ENCODE measurements at regions not wholly inside any gene's neighbourhood (a gene's known extent, or its start where the extent isn't known, plus 50 kb on each side); places are given as distances from the start of the nearest gene placed in this dataset.
"Not testable (repeated sequence)": the region's sequence is repeated elsewhere in the genome, so short reads cannot be mapped to it uniquely, and the experiment has no call there.

GRCh38 chr6:120274547-120274946 is 925.0 kb upstream of the MAN1A1 start:
- DNase-seq (no peak), ATAC-seq (no peak)
- H3K36me3 ChIP-seq = no peaks in the 10 kb centered on the region
- TF ChIP-seq POLR2A (IDR thresholded peaks at IDR 0.05) (no peak), CTCF (IDR thresholded peaks at IDR 0.05) (no peak)
- peaks cover 0 to 3% (median 0%) of the 10 kb centered on the region in 12 donors for H3K4me1 ChIP-seq
- H3K27ac ChIP-seq = no peak overlapping the region
- 65 to 80% (median 71%) methylated on average over 2 of the region's 2 CpGs for WGBS, 4 donors
- intact Hi-C loops (cut with DNase I) = no loop called here
- no peak overlapping the region for H3K4me3 ChIP-seq
- peaks cover 0 to 8% (median 0%) of the 10 kb centered on the region in 12 donors for H3K9me3 ChIP-seq
- no peaks in the 10 kb centered on the region for H3K27me3 ChIP-seq

DNA sequence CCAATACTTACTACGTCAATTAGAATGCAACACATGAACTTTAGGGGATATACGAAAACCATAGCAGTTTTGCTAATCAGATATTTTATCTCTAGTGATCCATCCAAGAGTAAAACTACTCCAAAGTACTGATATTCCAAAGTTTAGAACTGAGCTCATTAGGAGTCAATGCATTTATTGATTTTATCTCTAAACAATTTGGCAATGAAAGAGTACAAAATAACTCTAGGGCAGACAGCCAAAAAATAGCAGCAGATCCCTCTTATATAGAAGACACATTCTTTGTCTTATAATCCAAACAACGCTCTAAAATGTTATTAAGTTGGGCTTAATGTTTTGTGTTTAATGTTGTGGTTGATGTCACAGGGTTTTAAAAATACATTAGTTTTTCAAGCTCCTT is 923.9 kb upstream of the MAN1A1 start:
- WGBS, 4 donors = 76 to 83% (median 79%) methylated on average over 3 of the region's 3 CpGs
- TF ChIP-seq POLR2A (IDR thresholded peaks at IDR 0.05) (no peak), CTCF (IDR thresholded peaks at IDR 0.05) (no peak)
- peaks cover 0 to 8% (median 0%) of the 10 kb centered on the region in 12 donors for H3K9me3 ChIP-seq
- peaks cover 0 to 3% (median 0%) of the 10 kb centered on the region in 12 donors for H3K4me1 ChIP-seq
- no peaks in the 10 kb centered on the region for H3K36me3 ChIP-seq
- DNase-seq (no peak), ATAC-seq (no peak)
- H3K27me3 ChIP-seq = no peaks in the 10 kb centered on the region
- H3K27ac ChIP-seq = no peak overlapping the region
- intact Hi-C loops (cut with DNase I) = no loop called here
- H3K4me3 ChIP-seq = no peak overlapping the region

DNA sequence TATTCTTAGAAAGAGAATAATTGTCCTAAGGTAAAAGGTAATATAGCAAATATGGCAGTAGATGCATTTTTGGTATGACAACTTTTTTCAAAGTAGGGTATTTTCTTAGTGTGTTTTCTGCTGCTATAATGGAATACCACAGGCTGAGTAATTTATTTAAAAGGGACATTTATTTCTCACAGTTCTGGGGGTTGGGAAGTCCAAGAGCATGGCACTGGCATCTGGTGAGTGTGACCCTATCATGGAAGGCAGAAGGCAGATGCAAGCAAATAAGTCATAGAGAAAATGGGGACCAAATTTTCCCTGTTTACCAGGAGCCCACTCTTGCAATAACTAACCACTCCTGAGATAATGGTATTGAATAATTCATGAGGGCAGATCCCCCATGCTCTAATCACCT is 922.5 kb upstream of the MAN1A1 start:
- ATAC-seq = no peak
- no peak for DNase-seq

DNA sequence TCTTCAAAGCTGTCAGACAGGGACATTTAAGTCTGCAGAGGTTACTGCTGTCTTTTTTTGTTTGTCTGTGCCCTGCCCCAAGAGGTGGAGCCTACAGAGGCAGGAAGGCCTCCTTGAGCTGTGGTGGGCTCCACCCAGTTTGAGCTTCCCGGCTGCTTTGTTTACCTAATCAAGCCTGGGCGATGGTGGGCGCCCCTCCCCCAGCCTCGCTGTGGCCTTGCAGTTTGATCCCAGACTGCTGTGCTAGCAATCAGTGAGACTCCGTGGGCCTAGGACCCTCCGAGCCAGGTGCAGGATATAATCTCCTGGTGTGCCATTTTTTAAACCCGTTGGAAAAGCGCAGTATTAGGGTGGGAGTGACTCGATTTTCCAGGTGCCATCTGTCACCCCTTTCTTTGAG is 918.7 kb upstream of the MAN1A1 start:
- H3K27ac ChIP-seq; DNase-seq; H3K4me3 ChIP-seq; H3K4me1 ChIP-seq; H3K9me3 ChIP-seq; ATAC-seq; intact Hi-C loops (cut with DNase I); H3K27me3 ChIP-seq; H3K36me3 ChIP-seq: not testable (repeated sequence)
- 87 to 95% (median 89%) methylated on average over 8 to 9 of the region's 9 CpGs for WGBS, 4 donors

More for the DNA sequence above, 922.5 kb upstream of the MAN1A1 start:
- H3K27me3 ChIP-seq = no peaks in the 10 kb centered on the region
- no peak for TF ChIP-seq POLR2A (IDR thresholded peaks at IDR 0.05)
- no peak for TF ChIP-seq CTCF (IDR thresholded peaks at IDR 0.05)
- H3K36me3 ChIP-seq = no peaks in the 10 kb centered on the region
- peaks cover 0 to 8% (median 0%) of the 10 kb centered on the region in 12 donors for H3K9me3 ChIP-seq
- no peak overlapping the region for H3K4me3 ChIP-seq
- no peak overlapping the region for H3K27ac ChIP-seq
- intact Hi-C loops (cut with DNase I) = no loop called here
- no peaks in the 10 kb centered on the region for H3K4me1 ChIP-seq

DNA sequence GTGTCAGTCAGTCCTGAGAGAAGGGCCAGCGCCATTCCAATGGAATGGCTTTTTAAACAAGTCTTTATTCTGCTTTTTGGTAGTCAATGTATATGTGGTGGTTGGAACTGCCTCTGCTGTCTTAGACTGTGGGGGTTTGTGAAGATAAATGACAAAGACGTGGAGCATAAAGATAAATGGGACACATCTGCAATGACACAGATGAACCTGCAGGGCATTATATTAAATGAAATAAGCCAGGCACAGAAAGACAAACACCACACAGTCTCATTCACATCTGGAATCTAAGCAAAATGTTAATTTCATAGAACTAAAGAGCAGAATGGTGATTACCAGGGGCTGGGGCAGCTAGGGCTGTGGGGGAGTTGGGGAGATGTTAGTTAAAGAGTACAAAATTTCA is 912.8 kb upstream of the MAN1A1 start:
- H3K4me3 ChIP-seq = no peak overlapping the region
- TF ChIP-seq POLR2A (IDR thresholded peaks at IDR 0.05) = no peak
- TF ChIP-seq CTCF (IDR thresholded peaks at IDR 0.05) = no peak
- 79 to 85% (median 82%) methylated on average over 2 of the region's 2 CpGs for WGBS, 4 donors
- DNase-seq (no peak), ATAC-seq (no peak)
- no peak overlapping the region for H3K27ac ChIP-seq
- no peaks in the 10 kb centered on the region for H3K4me1 ChIP-seq
- intact Hi-C loops (cut with DNase I) = no loop called here
- H3K27me3 ChIP-seq = no peaks in the 10 kb centered on the region
- H3K36me3 ChIP-seq = no peaks in the 10 kb centered on the region
- no peaks in the 10 kb centered on the region for H3K9me3 ChIP-seq

All from heart left ventricle (tissue), 16 donors.